ENCODE measurements at regions not wholly inside any gene's neighbourhood (a gene's known extent, or its start where the extent isn't known, plus 50 kb on each side); places are given as distances from the start of the nearest gene placed in this dataset.
"Not testable (repeated sequence)": the region's sequence is repeated elsewhere in the genome, so short reads cannot be mapped to it uniquely, and the experiment has no call there.

- no peaks in the 10 kb centered on the region for H3K36me3 Mint-ChIP-seq
- intact Hi-C loops (cut with micrococcal nuclease): no loop called here
- POLR2A ChIA-PET: no interaction called here
Observed at GRCh38 chr1:58227604-58228003, 318.9 kb downstream of the OMA1 start.

GRCh38 chr1:58223522-58223921, 323.0 kb downstream of the OMA1 start:
- CTCF ChIA-PET: no interaction called here
- intact Hi-C loops (cut with micrococcal nuclease): no loop called here
- Mint-ChIP-seq H3K9me3 (no peaks in the 10 kb centered on the region), H3K27me3 (no peaks in the 10 kb centered on the region), H3K4me3 (no peak overlapping the region), H3K27ac (no peak overlapping the region), H3K4me1 (ENCODE audit: low read depth) (no peaks in the 10 kb centered on the region), H3K36me3 (no peaks in the 10 kb centered on the region)
- POLR2A ChIA-PET: no interaction called here
- DNase-seq: no peak

More at GRCh38 chr1:58227604-58228003, 318.9 kb downstream of the OMA1 start:
- H3K27ac Mint-ChIP-seq: no peak overlapping the region
- no peak for DNase-seq
- no peaks in the 10 kb centered on the region for H3K9me3 Mint-ChIP-seq
- no peaks in the 10 kb centered on the region for H3K27me3 Mint-ChIP-seq
- CTCF ChIA-PET: no interaction called here
- H3K4me3 Mint-ChIP-seq: no peak overlapping the region
- H3K4me1 Mint-ChIP-seq (ENCODE audit: low read depth): no peaks in the 10 kb centered on the region

- no peaks in the 10 kb centered on the region for H3K36me3 Mint-ChIP-seq
- H3K27ac Mint-ChIP-seq: no peak overlapping the region
- H3K9me3 Mint-ChIP-seq: peaks cover 3% of the 10 kb centered on the region
- no peaks in the 10 kb centered on the region for H3K4me1 Mint-ChIP-seq (ENCODE audit: low read depth)
- intact Hi-C loops (cut with micrococcal nuclease): no loop called here
- CTCF ChIA-PET: no interaction called here
- POLR2A ChIA-PET: interaction anchor here (0.6 kb wide), 1 partner anchor 206 kb away, joined by 3 read pairs; no protein-coding TSS in a partner anchor
- H3K27me3 Mint-ChIP-seq: no peaks in the 10 kb centered on the region
- H3K4me3 Mint-ChIP-seq: no peak overlapping the region
- DNase-seq: no peak
Observed at GRCh38 chr1:58220836-58221472, 325.6 kb downstream of the OMA1 start.

- H3K36me3 Mint-ChIP-seq; CTCF ChIA-PET; DNase-seq; H3K27me3 Mint-ChIP-seq; H3K9me3 Mint-ChIP-seq; POLR2A ChIA-PET; H3K4me3 Mint-ChIP-seq; intact Hi-C loops (cut with micrococcal nuclease); H3K27ac Mint-ChIP-seq; H3K4me1 Mint-ChIP-seq (ENCODE audit: low read depth): not testable (repeated sequence)
Observed at GRCh38 chr1:58216169-58216568, 330.4 kb downstream of the OMA1 start.

GRCh38 chr1:58214674-58215073, 331.9 kb downstream of the OMA1 start:
- Mint-ChIP-seq H3K4me1 (ENCODE audit: low read depth) (no peaks in the 10 kb centered on the region), H3K9me3 (peaks cover 3% of the 10 kb centered on the region), H3K4me3 (no peak overlapping the region), H3K36me3 (no peaks in the 10 kb centered on the region), H3K27ac (no peak overlapping the region), H3K27me3 (no peaks in the 10 kb centered on the region)
- intact Hi-C loops (cut with micrococcal nuclease): no loop called here
- DNase-seq: no peak
- ChIA-PET POLR2A (no interaction called here), CTCF (no interaction called here)

GRCh38 chr1:58211869-58212268, 334.7 kb downstream of the OMA1 start:
- H3K36me3 Mint-ChIP-seq: no peaks in the 10 kb centered on the region
- no peak overlapping the region for H3K27ac Mint-ChIP-seq
- H3K27me3 Mint-ChIP-seq: no peaks in the 10 kb centered on the region
- H3K9me3 Mint-ChIP-seq: peaks cover 3% of the 10 kb centered on the region
- ChIA-PET POLR2A (no interaction called here), CTCF (no interaction called here)
- no peaks in the 10 kb centered on the region for H3K4me1 Mint-ChIP-seq (ENCODE audit: low read depth)
- H3K4me3 Mint-ChIP-seq: no peak overlapping the region
- no peak for DNase-seq
- intact Hi-C loops (cut with micrococcal nuclease): no loop called here

GRCh38 chr1:58209575-58209974, 337.0 kb downstream of the OMA1 start:
- Mint-ChIP-seq H3K27me3 (no peaks in the 10 kb centered on the region), H3K4me1 (ENCODE audit: low read depth) (no peaks in the 10 kb centered on the region), H3K36me3 (no peaks in the 10 kb centered on the region), H3K27ac (no peak overlapping the region), H3K9me3 (no peaks in the 10 kb centered on the region), H3K4me3 (no peak overlapping the region)
- intact Hi-C loops (cut with micrococcal nuclease): no loop called here
- no peak for DNase-seq
- ChIA-PET POLR2A (no interaction called here), CTCF (no interaction called here)

GRCh38 chr1:58206749-58207148, 339.8 kb downstream of the OMA1 start:
- no peaks in the 10 kb centered on the region for H3K4me1 Mint-ChIP-seq (ENCODE audit: low read depth)

GRCh38 chr1:58204284-58204683, 342.2 kb downstream of the OMA1 start:
- Mint-ChIP-seq H3K27ac (no peak overlapping the region), H3K36me3 (no peaks in the 10 kb centered on the region), H3K27me3 (no peaks in the 10 kb centered on the region), H3K4me1 (ENCODE audit: low read depth) (no peaks in the 10 kb centered on the region), H3K4me3 (no peak overlapping the region), H3K9me3 (no peaks in the 10 kb centered on the region)
- ChIA-PET CTCF (no interaction called here), POLR2A (no interaction called here)
- intact Hi-C loops (cut with micrococcal nuclease): no loop called here
- DNase-seq: no peak

More at GRCh38 chr1:58206749-58207148, 339.8 kb downstream of the OMA1 start:
- ChIA-PET POLR2A (no interaction called here), CTCF (no interaction called here)
- Mint-ChIP-seq H3K36me3 (no peaks in the 10 kb centered on the region), H3K27me3 (no peaks in the 10 kb centered on the region), H3K9me3 (no peaks in the 10 kb centered on the region), H3K4me3 (no peak overlapping the region), H3K27ac (no peak overlapping the region)
- intact Hi-C loops (cut with micrococcal nuclease): no loop called here
- no peak for DNase-seq

- POLR2A ChIA-PET: no interaction called here
- no peaks in the 10 kb centered on the region for H3K4me1 Mint-ChIP-seq (ENCODE audit: low read depth)
- H3K4me3 Mint-ChIP-seq: no peak overlapping the region
- no peak overlapping the region for H3K27ac Mint-ChIP-seq
- H3K36me3 Mint-ChIP-seq: no peaks in the 10 kb centered on the region
- H3K9me3 Mint-ChIP-seq: no peaks in the 10 kb centered on the region
- DNase-seq: no peak
- CTCF ChIA-PET: no interaction called here
- intact Hi-C loops (cut with micrococcal nuclease): no loop called here
- no peaks in the 10 kb centered on the region for H3K27me3 Mint-ChIP-seq
Observed at GRCh38 chr1:58201492-58202106, 344.9 kb downstream of the OMA1 start.

GRCh38 chr1:58200437-58200836, 346.1 kb downstream of the OMA1 start:
- Mint-ChIP-seq H3K27ac (no peak overlapping the region), H3K27me3 (no peaks in the 10 kb centered on the region), H3K9me3 (no peaks in the 10 kb centered on the region), H3K4me1 (ENCODE audit: low read depth) (no peaks in the 10 kb centered on the region), H3K4me3 (no peak overlapping the region), H3K36me3 (no peaks in the 10 kb centered on the region)
- intact Hi-C loops (cut with micrococcal nuclease): no loop called here
- CTCF ChIA-PET: no interaction called here
- POLR2A ChIA-PET: no interaction called here
- DNase-seq: no peak

GRCh38 chr1:58197811-58198210, 348.7 kb downstream of the OMA1 start:
- H3K4me3 Mint-ChIP-seq: no peak overlapping the region
- H3K9me3 Mint-ChIP-seq: no peaks in the 10 kb centered on the region
- POLR2A ChIA-PET: no interaction called here
- no peaks in the 10 kb centered on the region for H3K36me3 Mint-ChIP-seq
- intact Hi-C loops (cut with micrococcal nuclease): no loop called here
- DNase-seq: no peak
- H3K4me1 Mint-ChIP-seq (ENCODE audit: low read depth): no peaks in the 10 kb centered on the region
- CTCF ChIA-PET: no interaction called here
- no peak overlapping the region for H3K27ac Mint-ChIP-seq
- H3K27me3 Mint-ChIP-seq: no peaks in the 10 kb centered on the region

GRCh38 chr1:58190267-58190988, 356.1 kb downstream of the OMA1 start:
- ChIA-PET CTCF (no interaction called here), POLR2A (no interaction called here)
- intact Hi-C loops (cut with micrococcal nuclease): no loop called here
- peaks cover 4% of the 10 kb centered on the region for H3K27me3 Mint-ChIP-seq
- H3K27ac Mint-ChIP-seq: no peak overlapping the region
- no peaks in the 10 kb centered on the region for H3K36me3 Mint-ChIP-seq
- no peaks in the 10 kb centered on the region for H3K4me1 Mint-ChIP-seq (ENCODE audit: low read depth)
- no peak for DNase-seq
- H3K9me3 Mint-ChIP-seq: no peaks in the 10 kb centered on the region
- H3K4me3 Mint-ChIP-seq: no peak overlapping the region
